Stomach smooth muscle (tissue), 2 donors: ENCODE measurements at regions not wholly inside any gene's neighbourhood (a gene's known extent, or its start where the extent isn't known, plus 50 kb on each side); places are given as distances from the start of the nearest gene placed in this dataset.

ENCODE experiments used
- H3K27ac ChIP-seq: one replicate; pipeline ENCODE4 v1.7.0; 2013; ENCODE audit warnings: mild to moderate bottlenecking, low read length, inconsistent platforms
- H3K27me3 ChIP-seq, 2 donors: one replicate each; pipeline ENCODE4 v1.7.0; 2013; ENCODE audit warnings: low read length in 2 of 2; ENCODE audit not compliant: insufficient read depth in 2 of 2, control insufficient read depth in 1 of 2
- H3K36me3 ChIP-seq, 2 donors: one replicate each; pipeline ENCODE4 v1.7.0; 2013; ENCODE audit warnings: low read length in 2 of 2; ENCODE audit not compliant: control insufficient read depth in 2 of 2, insufficient read depth in 2 of 2
- H3K4me1 ChIP-seq: one replicate; pipeline ENCODE4 v1.7.0; 2013; ENCODE audit warnings: low read length; ENCODE audit not compliant: control insufficient read depth, insufficient read depth
- H3K4me3 ChIP-seq, 2 donors: one replicate each; pipeline ENCODE4 v1.7.0; 2013; ENCODE audit warnings: low read length in 2 of 2
- H3K9ac ChIP-seq, 2 donors: one replicate each; pipeline ENCODE4 v1.7.0; 2013; ENCODE audit warnings: low read length in 2 of 2, mild to moderate bottlenecking in 1 of 2
- H3K9me3 ChIP-seq, 2 donors: one replicate each; pipeline ENCODE4 v1.7.0; 2013; ENCODE audit warnings: low read length in 2 of 2; ENCODE audit not compliant: control insufficient read depth in 2 of 2
- donor health status: healthy.
- donor health status: Pancreatic carcinoma.

DNA sequence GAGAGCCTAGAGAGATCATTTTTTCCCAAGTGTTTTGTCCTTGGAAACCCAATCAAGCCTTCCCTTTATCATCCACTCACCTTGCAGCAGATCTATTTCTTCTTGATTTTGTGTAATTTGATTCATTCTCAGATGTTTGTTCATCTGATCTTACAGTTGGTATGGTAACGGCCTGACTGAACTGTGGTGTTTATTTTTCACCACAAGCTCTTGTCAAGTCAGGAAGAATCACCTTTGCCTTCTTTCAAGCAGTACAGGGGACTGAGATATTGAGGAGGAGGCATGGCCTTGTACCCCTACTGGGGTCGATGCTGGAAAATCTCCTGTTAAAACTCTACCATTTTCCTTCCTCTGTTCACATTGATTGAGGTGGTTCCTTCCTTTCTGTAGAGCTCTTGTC, 361.4 kb upstream of the CFAP20DC start:
- H3K9ac ChIP-seq: no peak overlapping the region
- H3K4me3 ChIP-seq: no peak overlapping the region
- H3K27ac ChIP-seq: no peak overlapping the region
- H3K36me3 ChIP-seq: no peaks in the 10 kb centered on the region
- H3K4me1 ChIP-seq: no peaks in the 10 kb centered on the region
- no peaks in the 10 kb centered on the region for H3K9me3 ChIP-seq
- H3K27me3 ChIP-seq: no peaks in the 10 kb centered on the region

DNA sequence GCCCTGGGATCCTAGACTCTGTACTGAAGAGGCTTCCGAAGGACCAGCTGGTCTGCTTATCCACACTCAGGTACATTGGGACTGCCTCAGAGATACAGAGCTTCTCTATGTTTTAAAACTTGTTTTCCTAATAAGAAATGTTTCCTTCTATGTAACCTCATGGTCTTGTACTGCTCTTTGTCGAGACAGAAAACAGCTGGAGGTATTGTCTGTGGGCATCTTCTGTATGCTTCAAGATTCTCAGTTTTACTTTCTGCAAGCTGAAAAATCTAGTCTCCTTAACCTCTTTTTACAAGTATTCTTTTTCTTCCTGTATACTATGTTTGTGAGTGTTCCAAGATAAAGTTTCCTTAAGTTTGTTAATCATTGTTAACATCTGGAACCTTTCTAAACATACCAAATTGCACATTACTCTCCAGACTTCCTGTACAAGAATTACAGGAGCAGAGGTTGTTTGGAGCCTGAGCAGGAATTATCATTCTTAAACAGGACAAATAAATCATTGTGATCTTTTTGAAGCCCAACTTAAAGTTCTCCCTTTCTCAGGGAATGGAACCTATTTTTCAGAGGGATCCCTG, 358.3 kb upstream of the CFAP20DC start:
- Histone ChIP-seq H3K27me3 (no peaks in the 10 kb centered on the region), H3K36me3 (no peaks in the 10 kb centered on the region), H3K4me1 (no peaks in the 10 kb centered on the region)

DNA sequence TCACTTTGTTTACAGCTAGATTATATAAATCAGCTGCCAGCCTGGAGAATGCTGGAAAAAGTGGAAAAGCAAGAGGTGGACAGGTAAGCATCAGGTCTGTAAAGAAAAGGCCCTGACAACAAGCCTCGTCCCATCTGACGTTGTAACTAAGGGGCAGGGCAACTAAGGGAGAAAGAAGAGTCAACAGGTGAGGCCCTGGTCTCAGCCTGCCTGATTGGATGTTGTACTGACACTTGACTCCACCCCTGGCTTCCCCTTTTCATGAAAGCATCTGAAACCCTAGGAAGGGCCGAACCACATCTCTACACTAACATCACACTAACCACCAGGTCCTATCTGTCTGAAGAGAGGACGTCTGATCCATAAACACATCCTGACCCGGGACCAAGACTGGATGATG, 357.6 kb upstream of the CFAP20DC start:
- no peak overlapping the region for H3K4me3 ChIP-seq
- no peaks in the 10 kb centered on the region for H3K4me1 ChIP-seq
- no peak overlapping the region for H3K9ac ChIP-seq
- no peaks in the 10 kb centered on the region for H3K9me3 ChIP-seq
- H3K36me3 ChIP-seq: no peaks in the 10 kb centered on the region
- no peaks in the 10 kb centered on the region for H3K27me3 ChIP-seq
- H3K27ac ChIP-seq: no peak overlapping the region

More for the DNA sequence above, 358.3 kb upstream of the CFAP20DC start:
- H3K9ac ChIP-seq: no peak overlapping the region
- no peak overlapping the region for H3K4me3 ChIP-seq
- no peaks in the 10 kb centered on the region for H3K9me3 ChIP-seq
- no peak overlapping the region for H3K27ac ChIP-seq

DNA sequence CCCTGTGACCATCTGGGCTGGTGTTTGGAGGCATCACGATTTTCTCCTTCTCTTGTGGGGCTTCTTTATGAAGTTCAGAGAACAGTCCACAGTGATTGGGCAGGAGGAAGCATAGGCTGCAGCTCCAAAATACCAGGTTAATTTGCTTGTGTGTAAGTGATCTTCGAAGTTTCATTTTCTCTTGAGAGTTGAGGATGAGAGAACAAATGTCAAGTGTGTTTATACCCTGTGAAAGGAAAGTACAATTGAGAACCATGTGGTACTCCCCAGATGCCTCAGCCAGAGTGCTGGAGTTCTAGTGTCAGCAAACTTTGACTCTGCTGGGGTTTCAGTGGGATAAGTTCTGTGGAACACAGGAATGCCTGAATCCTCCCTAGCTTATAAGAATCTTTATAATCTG, 357.1 kb upstream of the CFAP20DC start:
- no peaks in the 10 kb centered on the region for H3K36me3 ChIP-seq
- H3K4me1 ChIP-seq: no peaks in the 10 kb centered on the region
- no peaks in the 10 kb centered on the region for H3K27me3 ChIP-seq
- peaks cover 0 to 3% of the 10 kb centered on the region in 2 donors for H3K9me3 ChIP-seq
- no peak overlapping the region for H3K27ac ChIP-seq
- H3K9ac ChIP-seq: no peak overlapping the region
- H3K4me3 ChIP-seq: no peak overlapping the region

DNA sequence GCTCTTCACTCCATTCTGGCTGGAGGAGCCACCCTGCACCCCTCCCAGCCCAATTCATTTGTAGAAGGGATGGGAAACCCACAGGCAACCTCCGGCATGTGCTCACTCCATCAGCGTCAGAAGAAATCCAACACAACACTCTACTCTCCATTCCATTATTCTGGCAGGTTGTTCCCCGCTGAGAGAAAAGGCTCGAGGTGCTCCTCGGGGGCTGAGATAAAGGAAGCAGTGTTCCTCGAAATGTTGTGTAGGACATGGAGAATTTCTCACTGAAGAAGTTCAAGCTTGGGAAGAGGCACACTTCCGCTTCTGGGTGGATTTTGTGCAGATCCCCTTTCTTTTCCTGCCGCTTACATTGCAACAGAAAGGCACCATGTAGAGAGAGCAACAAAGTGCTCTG, 355.0 kb upstream of the CFAP20DC start:
- Histone ChIP-seq H3K4me3 (no peak overlapping the region), H3K4me1 (no peaks in the 10 kb centered on the region), H3K9me3 (peaks cover 0 to 3% of the 10 kb centered on the region in 2 donors), H3K36me3 (no peaks in the 10 kb centered on the region), H3K27ac (no peak overlapping the region), H3K27me3 (no peaks in the 10 kb centered on the region), H3K9ac (no peak overlapping the region)

DNA sequence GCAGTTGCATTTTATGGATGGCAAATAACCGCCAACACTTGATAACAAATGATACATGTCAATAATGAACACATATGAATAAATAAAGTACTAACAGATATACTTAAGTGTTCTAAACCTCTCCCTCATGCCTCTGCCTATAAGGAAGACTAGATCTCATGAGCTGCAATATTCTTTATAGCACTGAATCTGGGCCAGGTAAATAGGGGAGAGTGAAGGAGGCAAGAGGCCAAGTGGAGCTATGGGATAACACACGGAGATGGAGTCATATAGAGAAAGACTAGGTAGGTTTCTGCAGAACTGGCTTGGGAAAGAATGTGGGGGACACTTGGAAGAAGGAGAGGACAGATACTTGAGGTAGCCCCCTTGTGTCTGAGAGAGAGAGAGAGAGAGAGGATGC, 354.2 kb upstream of the CFAP20DC start:
- Histone ChIP-seq H3K9me3 (peaks cover 0 to 3% of the 10 kb centered on the region in 2 donors), H3K4me3 (no peak overlapping the region), H3K36me3 (no peaks in the 10 kb centered on the region), H3K4me1 (no peaks in the 10 kb centered on the region), H3K9ac (no peak overlapping the region), H3K27me3 (no peaks in the 10 kb centered on the region), H3K27ac (no peak overlapping the region)

DNA sequence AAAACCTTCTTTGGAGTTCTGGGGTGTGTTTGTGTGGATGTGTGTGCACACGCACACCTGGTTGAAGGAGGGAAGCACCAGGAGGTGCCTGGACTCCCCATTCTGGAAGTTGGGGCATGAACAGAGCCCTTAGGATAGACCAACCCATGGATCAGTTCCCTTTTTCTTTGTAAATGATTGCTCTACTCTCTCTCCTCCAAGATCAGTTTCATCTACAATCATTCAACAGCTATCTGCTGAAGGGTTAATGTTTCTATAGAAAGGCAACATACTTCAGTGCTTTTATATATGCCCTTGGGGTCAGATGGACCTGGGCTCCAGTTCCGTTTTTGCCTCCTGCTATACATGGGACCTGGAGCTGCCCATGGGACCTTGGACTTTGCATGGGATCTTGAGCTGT, 352.1 kb upstream of the CFAP20DC start:
- Histone ChIP-seq H3K27me3 (no peaks in the 10 kb centered on the region), H3K9me3 (peaks cover 0 to 3% of the 10 kb centered on the region in 2 donors), H3K9ac (no peak overlapping the region), H3K27ac (no peak overlapping the region), H3K4me3 (no peak overlapping the region), H3K4me1 (no peaks in the 10 kb centered on the region), H3K36me3 (no peaks in the 10 kb centered on the region)

DNA sequence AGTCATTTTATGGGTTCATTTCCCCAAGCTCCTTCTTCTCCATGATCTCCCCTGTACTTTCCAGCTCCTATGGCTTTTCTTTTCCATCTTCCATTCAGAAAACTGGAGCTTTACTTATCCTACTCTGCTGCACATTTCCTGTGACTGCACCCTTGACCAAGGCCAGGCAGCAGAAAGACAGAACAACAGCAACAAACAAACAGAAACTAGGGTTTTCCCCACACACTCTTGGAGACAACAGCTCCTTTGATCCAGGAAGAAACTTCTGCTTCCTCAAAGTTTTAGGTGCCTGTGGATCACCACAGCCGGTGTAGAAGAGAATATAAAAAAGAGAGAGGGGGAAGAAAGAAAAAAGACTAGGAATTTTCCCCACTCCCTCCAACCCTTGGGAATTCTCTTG, 342.3 kb upstream of the CFAP20DC start:
- Histone ChIP-seq H3K9ac (no peak overlapping the region), H3K4me1 (no peaks in the 10 kb centered on the region), H3K4me3 (no peak overlapping the region), H3K27ac (no peak overlapping the region), H3K36me3 (no peaks in the 10 kb centered on the region), H3K9me3 (no peaks in the 10 kb centered on the region), H3K27me3 (no peaks in the 10 kb centered on the region)

DNA sequence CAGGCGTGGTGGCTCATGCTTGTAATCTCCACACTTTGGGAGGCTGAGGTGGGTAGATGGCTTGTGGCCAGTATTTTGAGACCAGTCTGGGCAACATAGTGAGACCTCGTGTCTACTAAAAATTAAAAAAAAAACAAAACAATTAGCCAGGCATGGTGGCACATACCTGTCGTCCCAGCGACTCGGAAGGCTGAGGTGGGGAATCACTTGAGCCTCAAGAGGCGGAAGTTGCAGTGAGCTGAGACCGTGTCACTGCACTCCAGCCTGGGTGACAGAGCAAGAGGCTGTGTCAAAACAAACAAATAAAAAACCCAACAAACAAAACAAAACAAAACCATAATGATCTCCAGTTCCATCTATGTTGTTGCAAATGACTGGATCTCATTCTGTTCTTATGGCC, 341.3 kb upstream of the CFAP20DC start:
- Histone ChIP-seq H3K27ac (no peak overlapping the region), H3K4me1 (no peaks in the 10 kb centered on the region), H3K27me3 (no peaks in the 10 kb centered on the region), H3K9ac (no peak overlapping the region), H3K9me3 (no peaks in the 10 kb centered on the region), H3K36me3 (no peaks in the 10 kb centered on the region), H3K4me3 (no peak overlapping the region)

DNA sequence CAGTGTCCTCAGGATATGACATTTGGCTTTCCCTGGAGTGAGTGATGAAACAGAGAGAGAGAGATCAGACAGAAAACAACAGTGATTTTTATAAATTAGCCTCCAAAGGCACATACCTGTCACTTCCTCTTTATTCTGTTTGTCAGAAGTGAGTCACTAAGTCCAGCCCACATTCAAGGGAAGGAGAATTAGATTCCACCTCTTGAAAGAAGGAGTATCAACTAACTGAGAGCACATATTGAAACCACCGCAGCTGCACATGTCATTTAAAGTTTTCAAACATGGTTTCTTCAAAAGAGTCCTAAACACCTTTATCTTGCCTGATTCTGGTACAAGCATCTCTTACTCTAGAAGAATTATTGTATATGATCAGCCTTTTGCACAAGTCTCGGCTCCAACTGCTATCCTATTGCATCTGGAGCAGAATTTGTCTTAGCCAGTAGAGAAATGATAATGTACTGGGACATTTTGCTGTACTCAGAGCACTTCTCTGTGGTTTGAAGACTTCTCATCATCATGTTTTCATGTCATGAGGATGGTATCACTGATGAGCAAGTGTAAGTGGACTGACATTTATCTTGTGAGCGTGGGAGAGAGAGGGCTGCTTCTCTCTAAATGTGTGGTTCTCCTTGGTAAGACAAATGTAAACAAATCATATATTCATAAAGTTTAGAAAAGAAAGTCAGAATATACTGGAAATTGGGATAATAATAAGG, 338.9 kb upstream of the CFAP20DC start:
- no peaks in the 10 kb centered on the region for H3K9me3 ChIP-seq
- H3K4me3 ChIP-seq: no peak overlapping the region
- no peak overlapping the region for H3K27ac ChIP-seq
- no peak overlapping the region for H3K9ac ChIP-seq
- H3K4me1 ChIP-seq: no peaks in the 10 kb centered on the region
- no peaks in the 10 kb centered on the region for H3K36me3 ChIP-seq
- H3K27me3 ChIP-seq: no peaks in the 10 kb centered on the region

DNA sequence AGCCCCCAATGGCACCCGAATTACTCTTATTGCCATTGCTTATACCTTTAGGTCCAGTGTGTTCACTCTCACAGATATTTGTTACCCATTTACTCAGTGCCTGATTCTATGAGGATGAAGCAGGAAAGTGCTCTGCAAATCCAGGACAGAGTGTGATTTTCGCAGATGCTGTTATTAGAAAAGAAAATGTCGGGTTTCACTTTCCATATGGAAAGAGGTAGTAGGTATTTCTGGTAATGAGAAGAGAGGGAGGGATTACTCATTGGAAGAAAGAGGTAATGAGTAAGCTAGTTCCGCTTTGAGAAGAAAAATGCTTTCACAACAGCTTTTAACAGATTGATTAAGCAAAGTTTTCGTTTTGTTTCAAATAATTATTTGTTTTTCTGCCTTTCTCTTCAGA, 336.3 kb upstream of the CFAP20DC start:
- Histone ChIP-seq H3K27ac (no peak overlapping the region), H3K4me3 (no peak overlapping the region), H3K4me1 (no peaks in the 10 kb centered on the region), H3K27me3 (no peaks in the 10 kb centered on the region), H3K9me3 (no peaks in the 10 kb centered on the region), H3K9ac (no peak overlapping the region), H3K36me3 (no peaks in the 10 kb centered on the region)
